GM12878 (cell line): ENCODE measurements at regions not wholly inside any gene's neighbourhood (a gene's known extent, or its start where the extent isn't known, plus 50 kb on each side); places are given as distances from the start of the nearest gene placed in this dataset.

Experiments
- BACH1 ChIP-seq: fragments of 450-650 bp; IDR thresholded peaks from 2 replicates; pipeline ENCODE4 v1.6.1; 2017; ENCODE audit warnings: mild to moderate bottlenecking, borderline replicate concordance
- CTCF ChIP-seq, 3 experiments: IDR thresholded peaks in 2 of 3; conservative IDR thresholded peaks in 1 of 3; 2 replicates each; pipeline ENCODE4 v1.5.1; 2011; ENCODE audit warnings: low read depth in 3 of 3, low read length in 3 of 3, mild to moderate bottlenecking in 3 of 3, control low read depth in 2 of 3, moderate library complexity in 2 of 3, inconsistent platforms in 1 of 3, mixed read lengths in 1 of 3; ENCODE audit not compliant: control insufficient read depth in 2 of 3, insufficient read depth in 1 of 3; ENCODE audit errors: extremely low read depth in 1 of 3
- EZH2 ChIP-seq: IDR thresholded peaks from 2 replicates; pipeline ENCODE4 v1.6.1; 2012; ENCODE audit warnings: low read depth, mild to moderate bottlenecking, control low read depth, inconsistent platforms, low read length, borderline replicate concordance; ENCODE audit not compliant: control insufficient read depth
- IRF3 ChIP-seq: fragments of 450-650 bp; IDR thresholded peaks from 2 replicates; pipeline ENCODE4 v1.6.1; 2014; ENCODE audit warnings: mild to moderate bottlenecking
- NBN ChIP-seq: fragments of 450-650 bp; IDR thresholded peaks from 2 replicates; pipeline ENCODE4 v1.6.1; 2016
- NRF1 ChIP-seq: conservative IDR thresholded peaks from 2 replicates; pipeline ENCODE4 v1.6.1; 2011; ENCODE audit warnings: mild to moderate bottlenecking, low read depth, low read length, improper control_type of control experiment
- POLR2A ChIP-seq: IDR thresholded peaks from 2 replicates; pipeline ENCODE4 v1.6.1; 2011; ENCODE audit warnings: low read depth, mild to moderate bottlenecking, low read length
- POU2F2 ChIP-seq: IDR thresholded peaks from 3 replicates; pipeline ENCODE4 v1.6.1; 2011; ENCODE audit warnings: low read depth, mild to moderate bottlenecking, low read length, borderline replicate concordance
- SPI1 ChIP-seq: IDR thresholded peaks from 2 replicates; pipeline ENCODE4 v1.6.1; 2011; ENCODE audit warnings: low read depth, mild to moderate bottlenecking, low read length, moderate library complexity, borderline replicate concordance; ENCODE audit not compliant: insufficient read depth
- TF ChIP-seq, protein P1 (sequence below): IDR thresholded peaks from 2 replicates; pipeline ENCODE4 v1.6.1; 2012; ENCODE audit warnings: low read depth, low read length, improper control_type of control experiment
- TF ChIP-seq, protein P2 (sequence below): fragments of 450-650 bp; IDR thresholded peaks from 2 replicates; pipeline ENCODE4 v1.6.1; 2018; ENCODE audit warnings: mild to moderate bottlenecking, low read depth, moderate library complexity; ENCODE audit not compliant: partially characterized antibody

- TF ChIP-seq IRF3 = no peak
- TF ChIP-seq NBN = no peak
- no peak for TF ChIP-seq POLR2A
- no peak for TF ChIP-seq SPI1
- TF ChIP-seq EZH2 = no peak
- no peak for TF ChIP-seq BACH1
- no peak for TF ChIP-seq POU2F2
- no peak for TF ChIP-seq CTCF (IDR thresholded peaks at IDR 0.05 in 2 of 3, conservative IDR thresholded peaks at IDR 0.05 in 1 of 3; ENCODE audit: control insufficient read depth in 2 of 3, extremely low read depth in 1 of 3, insufficient read depth in 1 of 3, low read depth in 3 of 3, low read length in 3 of 3)
- TF ChIP-seq, protein P1, sequence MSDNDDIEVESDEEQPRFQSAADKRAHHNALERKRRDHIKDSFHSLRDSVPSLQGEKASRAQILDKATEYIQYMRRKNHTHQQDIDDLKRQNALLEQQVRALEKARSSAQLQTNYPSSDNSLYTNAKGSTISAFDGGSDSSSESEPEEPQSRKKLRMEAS = no peak
- TF ChIP-seq, protein P2, sequence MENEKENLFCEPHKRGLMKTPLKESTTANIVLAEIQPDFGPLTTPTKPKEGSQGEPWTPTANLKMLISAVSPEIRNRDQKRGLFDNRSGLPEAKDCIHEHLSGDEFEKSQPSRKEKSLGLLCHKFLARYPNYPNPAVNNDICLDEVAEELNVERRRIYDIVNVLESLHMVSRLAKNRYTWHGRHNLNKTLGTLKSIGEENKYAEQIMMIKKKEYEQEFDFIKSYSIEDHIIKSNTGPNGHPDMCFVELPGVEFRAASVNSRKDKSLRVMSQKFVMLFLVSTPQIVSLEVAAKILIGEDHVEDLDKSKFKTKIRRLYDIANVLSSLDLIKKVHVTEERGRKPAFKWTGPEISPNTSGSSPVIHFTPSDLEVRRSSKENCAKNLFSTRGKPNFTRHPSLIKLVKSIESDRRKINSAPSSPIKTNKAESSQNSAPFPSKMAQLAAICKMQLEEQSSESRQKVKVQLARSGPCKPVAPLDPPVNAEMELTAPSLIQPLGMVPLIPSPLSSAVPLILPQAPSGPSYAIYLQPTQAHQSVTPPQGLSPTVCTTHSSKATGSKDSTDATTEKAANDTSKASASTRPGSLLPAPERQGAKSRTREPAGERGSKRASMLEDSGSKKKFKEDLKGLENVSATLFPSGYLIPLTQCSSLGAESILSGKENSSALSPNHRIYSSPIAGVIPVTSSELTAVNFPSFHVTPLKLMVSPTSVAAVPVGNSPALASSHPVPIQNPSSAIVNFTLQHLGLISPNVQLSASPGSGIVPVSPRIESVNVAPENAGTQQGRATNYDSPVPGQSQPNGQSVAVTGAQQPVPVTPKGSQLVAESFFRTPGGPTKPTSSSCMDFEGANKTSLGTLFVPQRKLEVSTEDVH = no peak
- TF ChIP-seq NRF1 = no peak
These were observed 128.9 kb downstream of the BANF2 start for GRCh38 chr20:17828598-17829144.
